Stimulated activated naive CD8-positive, alpha-beta T cell treated with anti-CD3 and anti-CD28 coated beads, Interleukin-15, Interleukin-2, amounts not matched to agents 100 ng/mL and 50 ng/mL, for 24 hours (primary cell): ENCODE measurements at regions not wholly inside any gene's neighbourhood (a gene's known extent, or its start where the extent isn't known, plus 50 kb on each side); places are given as distances from the start of the nearest gene placed in this dataset.

ENCODE experiments used
- H3K27ac Mint-ChIP-seq: one replicate; pipeline ENCODE4 v1.8.0; 2021; ENCODE audit warnings: mild to moderate bottlenecking, mixed read lengths
- H3K27me3 Mint-ChIP-seq: one replicate; pipeline ENCODE4 v1.8.0; 2021; ENCODE audit warnings: mixed read lengths
- H3K36me3 Mint-ChIP-seq: one replicate; pipeline ENCODE4 v1.8.0; 2021; ENCODE audit warnings: low read depth, mixed read lengths
- H3K4me1 Mint-ChIP-seq: one replicate; pipeline ENCODE4 v1.8.0; 2021; ENCODE audit warnings: low read depth, mixed read lengths
- H3K4me3 Mint-ChIP-seq: one replicate; pipeline ENCODE4 v1.8.0; 2021; ENCODE audit warnings: mild to moderate bottlenecking, mixed read lengths
- H3K9me3 Mint-ChIP-seq: one replicate; pipeline ENCODE4 v1.8.0; 2021; ENCODE audit warnings: mixed read lengths

DNA sequence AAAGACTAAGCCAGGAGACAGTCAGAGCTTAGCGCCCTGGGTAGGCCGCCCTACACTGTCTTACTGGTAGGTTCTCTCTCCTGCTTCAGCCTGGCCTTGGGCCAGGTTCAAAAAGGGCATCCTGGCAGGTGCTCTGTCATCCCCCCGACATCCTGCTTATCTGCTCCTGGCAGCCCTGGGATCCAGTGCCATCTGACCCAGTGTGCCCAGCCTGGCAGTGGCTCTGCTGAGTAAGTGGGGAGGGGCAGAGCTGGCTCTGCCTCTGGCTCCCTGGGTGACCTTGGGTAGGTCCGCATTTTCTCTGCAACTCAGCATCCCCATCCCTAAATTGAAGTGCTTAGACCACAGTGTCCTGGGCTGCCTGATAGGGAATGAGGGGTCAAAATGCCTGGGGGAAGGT lies 549.9 kb downstream of the PTPRU start:
- no peaks in the 10 kb centered on the region for H3K4me1 Mint-ChIP-seq
- H3K27ac Mint-ChIP-seq = no peak overlapping the region
- H3K36me3 Mint-ChIP-seq = no peaks in the 10 kb centered on the region
- no peaks in the 10 kb centered on the region for H3K9me3 Mint-ChIP-seq
- peaks cover 17% of the 10 kb centered on the region for H3K27me3 Mint-ChIP-seq
- no peak overlapping the region for H3K4me3 Mint-ChIP-seq

GRCh38 chr1:29785554-29785953 lies 549.2 kb downstream of the PTPRU start:
- Mint-ChIP-seq H3K4me1 (no peaks in the 10 kb centered on the region), H3K27me3 (peaks cover 18% of the 10 kb centered on the region), H3K4me3 (no peak overlapping the region), H3K27ac (no peak overlapping the region), H3K36me3 (no peaks in the 10 kb centered on the region), H3K9me3 (no peaks in the 10 kb centered on the region)

DNA sequence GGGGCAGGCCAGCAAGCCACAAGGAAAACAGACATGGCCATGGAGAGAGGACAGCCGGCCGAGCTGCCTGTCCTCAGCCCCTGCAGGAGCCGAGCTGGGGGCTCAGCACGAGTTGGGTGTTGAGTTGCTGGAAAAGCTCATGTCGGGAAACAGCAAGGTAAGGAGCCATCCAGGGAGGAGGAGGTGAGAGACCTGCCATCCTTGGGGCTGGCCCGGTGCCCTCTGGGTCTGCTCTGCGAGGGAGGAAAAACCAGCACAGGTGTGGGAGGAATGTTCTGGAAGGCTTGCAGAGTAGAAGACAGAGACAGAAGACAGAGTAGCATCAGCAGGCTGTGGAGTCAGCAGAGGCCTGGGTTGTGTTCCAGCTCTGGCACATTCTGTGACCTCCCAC lies 548.8 kb downstream of the PTPRU start:
- no peaks in the 10 kb centered on the region for H3K4me1 Mint-ChIP-seq
- H3K4me3 Mint-ChIP-seq = no peak overlapping the region
- H3K27ac Mint-ChIP-seq = no peak overlapping the region
- H3K9me3 Mint-ChIP-seq = no peaks in the 10 kb centered on the region
- H3K36me3 Mint-ChIP-seq = no peaks in the 10 kb centered on the region
- peaks cover 19% of the 10 kb centered on the region for H3K27me3 Mint-ChIP-seq

- Mint-ChIP-seq H3K4me1 (no peaks in the 10 kb centered on the region), H3K27me3 (peaks cover 19% of the 10 kb centered on the region), H3K36me3 (no peaks in the 10 kb centered on the region), H3K9me3 (no peaks in the 10 kb centered on the region), H3K4me3 (no peak overlapping the region), H3K27ac (no peak overlapping the region)
Observed at GRCh38 chr1:29784276-29785136, 548.2 kb downstream of the PTPRU start.

- no peak overlapping the region for H3K4me3 Mint-ChIP-seq
- H3K27ac Mint-ChIP-seq = no peak overlapping the region
- no peaks in the 10 kb centered on the region for H3K9me3 Mint-ChIP-seq
- peaks cover 24% of the 10 kb centered on the region for H3K27me3 Mint-ChIP-seq
- no peaks in the 10 kb centered on the region for H3K36me3 Mint-ChIP-seq
- H3K4me1 Mint-ChIP-seq = no peaks in the 10 kb centered on the region
Observed at GRCh38 chr1:29783508-29784275, 547.4 kb downstream of the PTPRU start.

DNA sequence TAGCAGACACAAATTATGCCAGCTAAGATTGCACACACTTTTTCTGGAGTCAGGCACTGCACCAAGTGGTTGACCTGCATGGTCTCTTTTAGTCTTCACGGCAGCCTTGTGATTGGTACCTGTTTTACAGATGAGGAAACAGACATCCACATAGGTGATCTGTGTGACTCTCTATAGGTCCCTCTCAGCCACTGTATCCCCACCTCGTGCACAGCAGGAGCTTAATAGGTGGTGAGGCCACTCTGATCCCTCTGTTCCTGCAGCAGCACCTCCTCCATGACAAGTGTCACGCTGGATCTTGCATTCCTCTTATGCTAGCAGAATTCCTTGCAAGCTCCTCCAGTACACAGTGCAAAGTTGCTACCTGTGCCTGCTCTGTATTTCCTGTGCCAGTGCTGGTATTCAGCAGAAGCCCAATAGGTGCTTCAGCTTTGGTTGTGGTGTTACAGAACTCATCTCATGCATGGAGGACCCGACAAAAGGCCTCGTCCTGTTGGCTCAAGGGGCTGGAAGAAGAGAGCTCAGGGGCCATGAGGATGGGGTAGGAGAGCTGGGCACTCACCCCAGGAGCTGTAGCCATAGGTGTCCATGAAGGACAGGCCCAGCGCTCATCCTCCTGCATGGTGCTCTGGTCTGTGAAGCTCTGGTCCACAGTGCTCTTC lies 546.7 kb downstream of the PTPRU start:
- no peak overlapping the region for H3K27ac Mint-ChIP-seq
- no peaks in the 10 kb centered on the region for H3K9me3 Mint-ChIP-seq
- peaks cover 31% of the 10 kb centered on the region for H3K27me3 Mint-ChIP-seq
- H3K4me3 Mint-ChIP-seq = no peak overlapping the region
- no peaks in the 10 kb centered on the region for H3K4me1 Mint-ChIP-seq
- no peaks in the 10 kb centered on the region for H3K36me3 Mint-ChIP-seq

DNA sequence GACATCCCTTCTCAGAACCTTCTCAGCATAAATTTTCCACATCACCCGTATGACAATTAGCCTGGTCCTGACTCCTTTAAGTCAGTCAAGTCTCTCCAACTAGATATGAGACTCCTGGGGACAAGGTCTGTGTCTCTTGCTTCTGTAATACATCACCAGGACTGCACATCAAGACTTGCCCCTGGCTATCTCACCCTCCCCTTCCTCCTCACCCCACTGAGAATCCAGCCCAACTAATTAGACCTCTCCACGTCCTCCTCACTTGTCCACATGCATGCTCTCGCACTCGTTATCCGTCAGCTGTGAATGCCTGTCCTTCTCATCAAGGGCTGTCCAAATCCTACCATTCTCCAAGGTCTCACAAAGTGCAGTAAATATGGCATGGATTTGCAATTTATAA lies 542.8 kb downstream of the PTPRU start:
- Mint-ChIP-seq H3K27me3 (peaks cover 48% of the 10 kb centered on the region), H3K36me3 (no peaks in the 10 kb centered on the region), H3K27ac (no peak overlapping the region), H3K4me3 (no peak overlapping the region), H3K9me3 (peaks cover 10% of the 10 kb centered on the region), H3K4me1 (no peaks in the 10 kb centered on the region)

- H3K4me1 Mint-ChIP-seq = no peaks in the 10 kb centered on the region
- no peak overlapping the region for H3K4me3 Mint-ChIP-seq
Observed at GRCh38 chr1:29777522-29777921, 541.2 kb downstream of the PTPRU start.

DNA sequence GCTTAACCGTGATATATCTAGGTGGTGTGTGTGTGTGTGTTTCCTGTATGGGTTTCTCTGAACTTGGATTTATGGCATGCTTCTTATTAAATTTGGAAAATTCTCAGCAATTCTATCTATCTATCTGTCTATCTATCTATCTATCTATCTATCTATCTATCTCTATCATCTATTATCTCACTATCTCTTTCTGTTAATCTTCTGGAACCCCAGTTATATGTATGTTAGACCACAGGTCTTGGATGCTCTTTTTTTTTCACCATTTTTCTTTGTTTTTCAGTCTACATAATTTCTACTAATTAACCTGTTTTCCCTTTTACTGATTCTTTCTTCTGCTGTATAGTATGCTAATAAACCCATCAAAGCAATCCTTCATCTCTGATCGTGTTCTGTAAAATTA lies 538.0 kb downstream of the PTPRU start:
- H3K9me3 Mint-ChIP-seq = peaks cover 10% of the 10 kb centered on the region
- H3K4me1 Mint-ChIP-seq = no peaks in the 10 kb centered on the region
- H3K36me3 Mint-ChIP-seq = no peaks in the 10 kb centered on the region
- no peak overlapping the region for H3K4me3 Mint-ChIP-seq
- peaks cover 30% of the 10 kb centered on the region for H3K27me3 Mint-ChIP-seq
- no peak overlapping the region for H3K27ac Mint-ChIP-seq

More at GRCh38 chr1:29777522-29777921, 541.2 kb downstream of the PTPRU start:
- H3K9me3 Mint-ChIP-seq = peaks cover 10% of the 10 kb centered on the region
- no peak overlapping the region for H3K27ac Mint-ChIP-seq
- H3K27me3 Mint-ChIP-seq = peaks cover 48% of the 10 kb centered on the region
- no peaks in the 10 kb centered on the region for H3K36me3 Mint-ChIP-seq

DNA sequence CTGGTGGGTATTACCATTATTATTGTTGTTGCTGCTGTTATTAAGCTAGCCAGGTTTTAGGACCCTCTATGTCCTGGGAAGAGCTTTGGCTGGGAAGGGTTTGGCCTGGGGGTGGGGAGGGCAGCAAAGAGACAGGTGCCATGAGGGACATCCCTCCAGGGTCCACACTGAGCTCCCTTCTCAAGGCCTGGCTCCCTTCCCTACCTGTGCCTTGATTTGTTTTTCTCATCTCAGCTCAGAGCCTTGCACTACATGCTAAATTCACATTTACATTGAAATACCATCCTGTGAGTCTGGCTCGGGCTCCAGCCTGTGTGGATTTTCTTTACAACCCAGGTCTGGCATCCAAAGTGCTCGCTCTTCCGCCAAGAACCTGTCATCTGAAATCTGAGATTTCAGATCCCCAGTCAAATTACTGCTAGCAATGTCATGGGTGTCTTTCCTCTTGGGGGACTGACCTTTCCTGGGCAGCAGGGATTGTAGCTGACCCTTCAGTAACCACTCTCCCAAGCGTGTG lies 536.3 kb downstream of the PTPRU start:
- H3K9me3 Mint-ChIP-seq = peaks cover 10% of the 10 kb centered on the region
- H3K27ac Mint-ChIP-seq = no peak overlapping the region
- no peak overlapping the region for H3K4me3 Mint-ChIP-seq
- H3K36me3 Mint-ChIP-seq = no peaks in the 10 kb centered on the region
- peaks cover 15% of the 10 kb centered on the region for H3K27me3 Mint-ChIP-seq
- no peaks in the 10 kb centered on the region for H3K4me1 Mint-ChIP-seq

DNA sequence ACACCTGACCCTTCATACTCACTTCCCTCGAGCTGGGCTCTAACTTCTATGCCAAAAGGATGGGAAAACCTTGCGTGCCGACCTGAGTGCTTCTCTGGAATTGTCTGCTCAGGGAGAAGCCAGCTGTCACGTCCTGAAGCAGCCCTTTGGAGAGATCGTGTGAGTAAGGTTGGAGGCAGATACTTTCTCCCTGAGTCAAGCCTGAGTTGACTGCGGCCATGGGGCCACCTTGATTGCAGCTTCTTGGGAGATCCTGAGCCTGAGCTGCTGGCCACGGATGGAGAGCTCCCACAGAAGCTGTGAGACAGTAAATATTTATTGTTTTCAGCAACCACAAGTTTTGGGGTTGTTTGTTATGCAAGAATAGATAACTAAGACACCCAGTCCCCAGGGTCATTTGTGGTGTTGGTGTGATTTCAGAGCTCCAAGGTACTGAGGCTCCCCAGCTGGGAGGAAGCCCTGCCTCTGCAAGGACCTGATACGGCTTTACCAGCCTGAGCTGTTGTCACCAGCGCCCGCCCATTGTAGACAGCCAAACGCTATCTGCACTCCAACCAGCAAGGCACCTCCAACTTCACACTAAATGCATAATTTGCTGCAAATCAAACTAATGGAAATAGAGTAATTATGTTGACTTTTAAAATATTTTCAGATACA lies 531.6 kb downstream of the PTPRU start:
- Mint-ChIP-seq H3K27ac (no peak overlapping the region), H3K4me3 (no peak overlapping the region), H3K27me3 (peaks cover 31% of the 10 kb centered on the region), H3K9me3 (peaks cover 5% of the 10 kb centered on the region), H3K36me3 (no peaks in the 10 kb centered on the region), H3K4me1 (no peaks in the 10 kb centered on the region)

GRCh38 chr1:29767088-29767685 lies 530.9 kb downstream of the PTPRU start:
- no peaks in the 10 kb centered on the region for H3K36me3 Mint-ChIP-seq
- H3K27me3 Mint-ChIP-seq = peaks cover 37% of the 10 kb centered on the region
- H3K4me1 Mint-ChIP-seq = no peaks in the 10 kb centered on the region
- no peak overlapping the region for H3K27ac Mint-ChIP-seq
- peaks cover 5% of the 10 kb centered on the region for H3K9me3 Mint-ChIP-seq
- no peak overlapping the region for H3K4me3 Mint-ChIP-seq

GRCh38 chr1:29762635-29763034 lies 526.3 kb downstream of the PTPRU start:
- no peak overlapping the region for H3K27ac Mint-ChIP-seq
- H3K9me3 Mint-ChIP-seq = peaks cover 5% of the 10 kb centered on the region
- no peaks in the 10 kb centered on the region for H3K4me1 Mint-ChIP-seq
- H3K4me3 Mint-ChIP-seq = no peak overlapping the region
- peaks cover 40% of the 10 kb centered on the region for H3K27me3 Mint-ChIP-seq
- no peaks in the 10 kb centered on the region for H3K36me3 Mint-ChIP-seq
